Activated CD4-positive, alpha-beta T cell treated with anti-CD3 and anti-CD28 coated beads for 4 hours (primary cell): ENCODE measurements at regions not wholly inside any gene's neighbourhood (a gene's known extent, or its start where the extent isn't known, plus 50 kb on each side); places are given as distances from the start of the nearest gene placed in this dataset.
A peak's percentile ranks its signal among the peaks of the same experiment; 100 is the strongest.

Experiments
- DNase-seq, 2 donors: peaks; one replicate each; pipeline ENCODE4 v3.0.0-alpha.2; 2020

DNA sequence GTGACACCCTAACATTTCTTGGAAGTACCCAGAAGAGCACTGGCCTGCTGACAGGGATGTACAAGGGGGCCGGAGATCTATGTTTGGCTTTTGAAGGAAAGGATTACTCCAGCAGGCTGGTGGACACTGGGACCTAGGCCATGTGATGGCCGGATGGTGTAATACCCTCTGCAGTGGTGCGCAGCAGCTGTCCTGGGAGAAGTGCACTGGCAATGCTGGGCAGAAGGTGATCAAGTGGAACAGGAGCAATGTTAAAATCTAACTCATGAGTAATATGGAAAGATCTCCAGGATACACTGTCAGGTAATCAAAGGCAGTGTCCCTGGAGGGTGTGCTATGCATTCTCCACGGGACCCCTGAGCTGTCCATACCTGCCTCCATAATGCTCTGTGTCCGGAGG is 71.2 kb upstream of the POMGNT2 start:
- DNase-seq: no peak

DNA sequence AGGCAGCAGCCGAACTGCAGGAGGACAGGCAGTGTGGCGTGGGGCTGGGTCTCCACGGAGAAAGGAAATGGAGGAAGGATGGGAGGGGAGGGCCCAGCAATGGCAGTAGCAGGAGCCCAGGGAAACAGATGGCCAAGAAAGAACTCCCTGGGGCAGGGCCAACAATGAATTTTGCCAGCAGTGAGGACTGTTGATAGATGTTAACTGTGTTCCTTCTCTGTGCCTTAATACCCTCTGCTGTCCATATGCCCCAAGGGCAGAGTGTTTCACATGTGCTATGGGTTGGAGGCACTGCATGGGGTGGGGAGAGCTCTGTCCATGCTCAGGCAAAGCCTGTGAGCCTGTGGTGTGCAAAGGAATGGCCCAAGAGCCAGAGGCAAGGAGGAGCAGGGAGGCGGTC is 70.8 kb upstream of the POMGNT2 start:
- no peak for DNase-seq

DNA sequence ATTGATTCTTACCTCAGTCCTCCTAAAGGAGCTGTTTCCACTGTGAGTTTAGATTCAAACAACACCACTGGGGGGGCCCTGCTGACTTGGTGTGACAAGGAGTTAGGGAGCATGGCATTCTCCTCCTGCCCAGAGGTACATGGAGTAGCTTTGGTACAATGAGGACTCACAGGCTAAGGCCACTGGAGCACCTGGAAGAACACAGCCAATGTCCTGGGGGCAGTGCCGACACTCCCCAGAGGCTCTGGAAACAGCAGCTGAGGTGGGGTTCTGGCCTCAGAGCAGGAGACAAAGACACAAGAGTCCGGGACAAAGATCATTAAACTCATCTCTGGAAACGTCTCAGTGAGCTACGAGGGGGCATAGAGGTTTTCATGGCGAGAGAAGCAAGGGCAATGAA is 69.7 kb upstream of the POMGNT2 start:
- DNase-seq: no peak

GRCh38 chr3:43173949-43174348 is 68.1 kb upstream of the POMGNT2 start:
- DNase-seq: no peak

DNA sequence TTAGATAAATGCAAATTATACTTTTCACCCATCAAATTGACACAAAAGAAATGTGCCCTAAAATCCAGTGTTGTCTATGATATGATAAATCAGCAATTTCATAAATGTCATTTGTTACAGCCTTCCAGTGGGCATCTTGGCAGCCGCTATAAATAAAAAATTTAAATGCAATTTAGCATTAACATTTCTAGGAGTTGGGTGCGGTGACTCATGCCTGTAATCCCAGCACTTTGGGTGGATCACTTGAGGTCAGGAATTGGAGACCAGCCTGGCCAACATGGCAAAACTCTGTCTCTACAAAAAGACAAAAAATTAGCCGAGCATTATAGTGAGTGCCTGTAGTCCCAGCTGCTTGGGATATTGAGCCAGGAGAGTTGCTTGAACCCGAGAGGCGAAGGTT is 65.9 kb upstream of the POMGNT2 start:
- no peak for DNase-seq

DNA sequence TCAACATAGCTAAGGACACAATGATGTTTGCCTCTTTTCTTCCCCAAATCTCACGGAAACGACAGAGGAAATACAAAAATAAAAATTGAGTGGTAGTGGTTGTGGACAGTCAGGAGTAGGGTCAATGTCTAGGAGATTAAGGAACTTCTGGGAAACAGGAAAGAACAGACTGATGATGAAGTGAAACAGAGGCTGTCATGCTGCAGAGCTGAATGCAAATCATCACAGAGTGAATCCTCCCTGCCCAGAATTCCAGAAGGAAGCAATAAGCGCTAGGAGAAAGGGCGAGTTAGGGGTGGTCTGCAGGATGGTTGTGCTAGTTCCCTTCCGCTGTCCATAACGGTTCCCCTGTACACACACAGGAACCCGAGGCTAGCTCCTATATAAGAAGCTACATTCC is 64.7 kb upstream of the POMGNT2 start:
- no peak for DNase-seq

DNA sequence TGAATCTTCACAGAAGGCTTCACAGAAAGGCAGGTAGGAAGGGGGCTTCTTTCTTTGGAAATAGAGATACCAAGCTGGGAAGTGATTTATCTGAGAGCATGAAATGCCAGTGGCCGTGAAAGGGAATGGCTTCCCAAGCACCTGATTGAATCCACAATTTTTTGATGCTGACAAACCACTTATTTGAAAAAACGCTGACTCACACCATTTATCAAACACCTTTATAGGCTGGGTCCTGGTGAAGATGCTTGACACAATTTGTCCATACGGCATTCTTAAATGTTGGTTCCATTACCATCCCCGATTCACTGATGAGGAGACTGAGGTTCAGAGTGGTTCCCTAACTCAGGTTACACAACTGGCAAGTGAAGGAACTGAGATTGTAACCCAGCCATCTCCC is 64.1 kb upstream of the POMGNT2 start:
- no peak for DNase-seq

DNA sequence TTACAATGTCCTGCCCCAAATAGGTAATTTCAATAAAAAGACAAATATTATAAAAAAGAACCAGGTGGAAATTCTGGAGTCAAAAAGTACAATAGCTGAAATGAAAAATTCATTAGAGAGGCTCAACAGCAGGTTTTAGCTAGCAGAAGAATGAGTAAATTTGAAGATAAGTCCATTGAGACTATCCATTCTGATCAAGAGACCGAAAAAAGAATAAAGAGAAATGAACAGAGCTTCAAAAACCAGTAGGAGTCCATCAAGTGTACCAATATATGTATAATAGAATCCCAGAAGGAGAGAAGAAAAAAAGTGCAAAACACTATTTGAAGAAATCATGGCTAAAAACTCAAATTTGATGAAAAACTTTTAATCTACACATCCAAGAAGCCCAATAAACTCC is 60.5 kb upstream of the POMGNT2 start:
- no peak for DNase-seq

DNA sequence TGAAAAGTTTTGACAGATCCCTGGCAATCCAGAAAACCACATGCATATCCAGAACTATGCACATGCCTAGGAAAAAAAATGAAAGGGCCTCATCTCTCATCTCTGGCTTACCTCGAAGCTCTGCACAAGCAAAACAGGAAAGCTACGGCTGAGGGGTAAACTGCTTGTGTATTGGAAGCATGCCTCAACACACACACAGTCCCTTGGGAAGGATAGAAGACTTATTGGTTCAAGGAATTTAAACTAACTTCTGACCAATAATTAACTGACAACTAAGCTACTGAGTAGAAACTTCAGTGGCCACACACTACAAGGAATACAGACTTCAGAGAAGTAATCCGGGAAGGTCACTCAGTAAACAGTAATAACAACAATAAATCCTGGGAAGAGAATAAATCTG is 59.9 kb upstream of the POMGNT2 start:
- no peak for DNase-seq

GRCh38 chr3:43163895-43164493 is 58.1 kb upstream of the POMGNT2 start:
- DNase-seq: no peak

GRCh38 chr3:43162230-43163084 is 56.6 kb upstream of the POMGNT2 start:
- DNase-seq: peak; percentile 37 to 44

GRCh38 chr3:43161684-43162229 is 55.9 kb upstream of the POMGNT2 start:
- DNase-seq: no peak

DNA sequence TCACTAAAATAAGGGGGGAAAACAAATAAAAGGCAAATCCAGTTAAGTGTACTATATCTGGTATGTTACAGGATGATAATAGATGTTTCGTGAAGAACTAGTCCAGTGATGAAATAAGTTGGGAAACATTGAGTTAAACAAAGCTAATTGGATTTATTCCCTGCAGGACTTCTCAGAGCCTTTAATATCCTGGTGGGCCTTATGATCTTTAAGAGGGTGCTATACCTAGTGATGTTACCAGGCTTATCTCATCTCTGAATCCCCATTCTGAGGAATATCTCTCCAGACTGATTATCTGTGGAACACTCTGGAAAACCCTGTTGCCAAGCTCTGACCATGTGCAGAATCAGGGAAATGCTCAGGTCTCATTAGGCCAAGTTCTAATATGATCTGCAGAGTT is 54.8 kb upstream of the POMGNT2 start:
- no peak for DNase-seq

- DNase-seq: no peak
These were observed 54.0 kb upstream of the POMGNT2 start for GRCh38 chr3:43159876-43160255.

DNA sequence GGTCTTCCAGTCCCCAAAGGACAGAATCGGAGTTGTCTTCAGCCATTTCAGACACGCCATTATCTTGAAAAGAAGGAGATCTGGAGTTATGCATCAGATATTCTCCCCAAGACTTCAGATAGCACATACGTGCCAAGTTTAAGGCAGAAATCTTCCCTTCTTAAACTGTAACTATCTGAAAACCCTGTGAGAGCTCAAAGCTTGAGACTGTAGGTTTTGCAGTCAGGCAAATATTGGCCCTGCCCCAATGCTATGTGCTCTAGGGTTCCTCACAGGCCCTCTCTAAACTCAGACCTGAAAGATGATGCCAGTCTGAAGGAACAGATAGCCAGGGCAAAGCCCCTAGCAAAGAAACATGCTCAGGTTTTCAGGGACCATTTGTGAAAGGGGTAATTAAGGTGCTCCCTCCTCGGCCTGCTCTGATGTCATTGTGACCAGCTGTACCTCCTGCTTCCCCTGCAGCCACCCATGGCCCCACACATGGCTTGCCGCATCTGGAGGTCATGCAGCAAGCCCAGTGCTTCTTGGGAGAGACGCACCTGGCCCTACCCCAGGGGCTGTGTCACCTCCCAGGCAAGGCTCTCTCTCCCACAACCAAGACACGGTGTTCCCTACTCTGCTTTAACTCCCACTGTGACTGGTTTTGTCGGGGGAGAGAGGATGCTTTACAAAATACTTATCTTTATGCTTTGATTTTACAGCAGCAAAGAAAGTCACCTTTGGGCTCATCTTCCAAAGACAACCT is 53.4 kb upstream of the POMGNT2 start:
- no peak for DNase-seq

- no peak for DNase-seq
These were observed 51.1 kb upstream of the POMGNT2 start for GRCh38 chr3:43156812-43157455.

GRCh38 chr3:43155464-43156121 is 49.7 kb upstream of the POMGNT2 start:
- no peak for DNase-seq
